ENCODE measurements at regions not wholly inside any gene's neighbourhood (a gene's known extent, or its start where the extent isn't known, plus 50 kb on each side); places are given as distances from the start of the nearest gene placed in this dataset.

DNA sequence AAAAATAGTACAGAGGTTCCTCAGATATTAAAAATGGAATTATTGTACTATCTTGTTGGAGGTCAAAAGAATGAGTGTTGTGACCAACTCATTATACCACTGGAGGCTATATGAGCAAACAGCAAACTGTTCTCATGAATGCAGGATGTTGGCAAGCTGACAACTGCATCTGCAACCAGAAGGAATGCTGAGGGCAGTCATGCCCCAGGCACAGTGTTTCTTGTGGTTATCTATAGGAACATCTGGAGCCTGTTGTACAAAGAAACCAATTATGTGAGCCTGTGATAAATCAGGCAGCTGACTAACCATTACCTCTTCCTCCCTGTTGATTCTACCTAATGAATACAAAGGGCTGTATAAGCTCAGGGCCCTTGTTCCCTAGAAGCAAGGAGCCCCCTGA is 2057.1 kb downstream of the TP53TG3F start:
- DNase-seq, result no peak

- DNase-seq, result no peak
These were observed 2057.6 kb downstream of the TP53TG3F start for GRCh38 chr16:35516971-35517370.

DNA sequence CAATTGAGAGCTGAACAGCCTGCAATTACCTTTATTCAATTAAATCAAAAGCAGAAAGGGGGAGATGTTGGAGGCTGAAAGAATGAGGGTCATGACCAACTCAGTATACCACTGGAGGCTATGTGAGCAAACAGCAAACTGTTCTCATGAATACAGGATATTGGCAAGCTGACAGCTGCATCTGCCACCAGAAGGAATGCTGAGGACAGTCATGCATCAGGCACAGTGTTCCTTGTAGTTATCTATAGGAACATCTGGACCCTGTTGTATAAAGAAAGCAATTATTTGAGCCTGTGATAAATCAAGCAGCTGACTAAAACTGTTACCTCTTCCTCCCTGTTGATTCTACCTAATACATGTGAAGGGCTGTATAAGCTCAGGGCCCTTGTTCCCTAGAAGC is 2064.6 kb downstream of the TP53TG3F start:
- no peak for DNase-seq

- DNase-seq, result no peak
These were observed 2066.7 kb downstream of the TP53TG3F start for GRCh38 chr16:35525979-35526590.

DNA sequence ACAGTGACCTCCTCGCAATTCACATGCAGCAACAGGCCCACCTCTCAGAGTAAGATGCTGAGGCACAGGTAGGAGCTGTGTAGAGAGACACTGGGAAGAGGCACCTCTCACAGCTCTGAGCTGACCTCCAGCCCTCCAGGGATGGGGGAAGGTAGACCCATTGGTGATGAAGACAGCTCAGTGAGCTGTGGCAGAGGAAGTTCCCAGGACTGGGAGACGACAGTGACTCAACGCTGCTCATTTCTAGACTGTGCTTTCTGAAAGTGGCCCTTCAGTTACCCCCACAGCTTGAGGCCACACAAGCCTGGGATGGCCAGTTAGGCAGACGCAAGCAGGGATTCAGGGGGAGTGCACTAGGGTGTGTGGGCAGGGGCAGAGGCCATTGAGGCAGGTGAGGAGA is 2073.2 kb downstream of the TP53TG3F start:
- no peak for DNase-seq

DNA sequence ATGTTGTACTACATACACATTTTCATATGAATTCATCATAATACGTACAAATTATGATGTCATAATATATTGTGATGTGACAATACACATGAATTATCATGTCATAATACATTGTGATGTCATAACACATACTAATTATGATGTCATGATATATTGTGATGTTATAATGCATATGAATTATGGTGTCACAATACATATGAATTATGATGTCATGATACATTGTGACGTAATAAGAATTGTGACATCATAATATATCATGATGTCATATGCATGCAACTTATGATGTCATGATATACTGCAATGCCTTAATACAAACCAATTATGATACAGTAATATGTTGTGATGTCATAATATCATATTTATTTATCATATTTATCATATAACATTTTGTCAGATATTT is 2074.3 kb downstream of the TP53TG3F start:
- DNase-seq, result no peak

GRCh38 chr16:35543486-35543885 is 2084.1 kb downstream of the TP53TG3F start:
- no peak for DNase-seq

DNA sequence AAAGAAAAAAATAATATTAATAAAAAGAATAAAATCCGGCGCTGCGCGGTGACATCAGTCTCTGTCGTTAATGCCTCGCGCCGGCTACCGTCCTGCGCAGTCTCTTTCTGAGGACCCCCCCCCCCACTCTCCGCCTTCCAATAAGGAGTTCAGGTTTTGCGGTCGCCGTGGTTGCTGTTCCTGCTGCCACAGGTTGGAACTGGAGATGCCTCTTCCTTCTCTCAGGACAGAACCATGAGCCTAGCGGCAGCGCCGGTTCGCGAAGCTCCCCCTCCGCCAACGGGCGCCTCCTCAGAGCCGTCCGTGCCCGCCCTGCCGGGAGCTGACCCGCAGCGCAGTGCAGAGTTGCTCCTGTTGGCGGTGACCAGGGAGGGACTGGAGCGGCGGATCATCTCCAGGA is 2093.4 kb downstream of the TP53TG3F start:
- no peak for DNase-seq

GRCh38 chr16:35557731-35558130 is 2098.3 kb downstream of the TP53TG3F start:
- no peak for DNase-seq

DNA sequence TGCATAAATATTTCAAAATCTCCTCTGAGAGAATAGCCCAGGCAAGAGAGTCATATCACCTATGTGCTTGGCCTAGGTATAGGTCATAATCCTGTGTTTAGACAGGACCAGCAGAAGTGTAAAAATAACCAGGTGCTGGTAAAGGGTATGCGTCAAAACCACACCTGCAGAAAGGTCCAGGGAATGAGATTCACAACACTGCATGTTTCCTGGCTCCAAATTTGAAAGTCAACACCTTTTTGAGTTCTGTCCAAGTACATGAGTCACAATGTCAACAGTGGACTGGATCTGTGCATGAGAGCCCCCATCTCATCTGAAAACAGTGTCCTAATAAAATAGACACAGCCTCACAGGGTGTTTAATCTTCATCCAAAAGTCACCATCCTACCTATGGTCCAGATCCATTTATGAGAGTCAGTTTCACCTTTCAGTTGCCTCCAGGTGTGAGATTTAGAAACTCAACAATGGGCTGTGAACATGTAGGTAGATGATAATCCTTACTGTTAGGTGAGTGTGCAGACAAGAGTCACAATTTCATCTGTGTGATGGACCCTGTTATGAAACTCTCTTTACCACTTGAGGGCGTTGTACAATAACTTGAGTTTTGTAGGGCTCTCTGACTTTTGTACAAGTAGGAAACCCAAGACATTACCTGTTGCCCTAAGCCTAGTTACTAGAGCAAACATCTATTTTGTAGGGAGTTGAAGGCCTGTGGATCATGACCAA is 2100.7 kb downstream of the TP53TG3F start:
- DNase-seq, result no peak

GRCh38 chr16:35560637-35560984 is 2101.2 kb downstream of the TP53TG3F start:
- DNase-seq, result no peak

DNA sequence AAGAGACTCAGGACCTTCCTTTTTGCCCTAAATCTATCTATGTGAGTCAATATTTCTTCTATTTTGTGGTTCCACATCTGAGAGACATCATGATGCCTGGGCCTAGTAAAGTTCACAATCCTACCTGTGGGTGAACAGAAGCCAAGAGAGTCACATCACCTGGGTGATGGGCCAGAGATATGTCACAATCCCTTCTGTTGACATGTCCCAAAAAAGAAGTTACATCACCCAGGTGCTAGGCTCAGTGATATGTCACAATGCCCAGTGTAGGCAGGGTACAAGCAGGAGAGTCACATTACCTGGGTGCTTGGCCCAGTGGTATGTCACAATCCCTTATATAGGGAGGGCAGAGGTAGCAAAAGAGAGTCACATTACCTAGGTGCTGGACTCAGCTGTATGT is 2101.9 kb downstream of the TP53TG3F start:
- DNase-seq, result no peak

GRCh38 chr16:35562471-35562870 is 2103.1 kb downstream of the TP53TG3F start:
- DNase-seq, result no peak

- DNase-seq, result no peak
These were observed 2103.5 kb downstream of the TP53TG3F start for GRCh38 chr16:35562919-35563318.

GRCh38 chr16:35564148-35564547 is 2104.7 kb downstream of the TP53TG3F start:
- no peak for DNase-seq

- no peak for DNase-seq
These were observed 2105.5 kb downstream of the TP53TG3F start for GRCh38 chr16:35564889-35565288.

- DNase-seq, result no peak
These were observed 2106.2 kb downstream of the TP53TG3F start for GRCh38 chr16:35565626-35566025.

DNA sequence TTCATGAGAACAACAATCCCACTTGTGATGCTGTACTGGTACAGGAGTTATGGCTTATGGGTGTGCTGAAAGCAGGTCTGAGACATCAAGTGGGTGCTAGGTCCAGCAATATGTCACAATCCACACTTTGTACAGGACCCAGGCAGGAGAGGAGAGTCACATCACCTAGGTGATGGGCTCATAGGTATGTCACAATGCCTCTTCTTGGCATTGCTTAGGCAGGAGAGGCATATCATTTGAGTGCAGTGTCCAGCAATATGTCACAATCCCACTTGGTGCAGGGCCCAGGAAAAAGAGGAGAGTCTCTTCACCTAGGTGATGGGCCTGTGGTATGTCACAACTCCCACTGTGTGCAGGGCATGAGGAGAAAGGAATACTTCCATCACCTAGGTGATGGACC is 2110.0 kb downstream of the TP53TG3F start:
- DNase-seq, result no peak

GRCh38 chr16:35570946-35571345 is 2111.5 kb downstream of the TP53TG3F start:
- DNase-seq, result no peak

GRCh38 chr16:35572186-35572585 is 2112.8 kb downstream of the TP53TG3F start:
- DNase-seq, result no peak

- no peak for DNase-seq
These were observed 2114.0 kb downstream of the TP53TG3F start for GRCh38 chr16:35573407-35573806.

GRCh38 chr16:35574011-35574410 is 2114.6 kb downstream of the TP53TG3F start:
- no peak for DNase-seq

DNA sequence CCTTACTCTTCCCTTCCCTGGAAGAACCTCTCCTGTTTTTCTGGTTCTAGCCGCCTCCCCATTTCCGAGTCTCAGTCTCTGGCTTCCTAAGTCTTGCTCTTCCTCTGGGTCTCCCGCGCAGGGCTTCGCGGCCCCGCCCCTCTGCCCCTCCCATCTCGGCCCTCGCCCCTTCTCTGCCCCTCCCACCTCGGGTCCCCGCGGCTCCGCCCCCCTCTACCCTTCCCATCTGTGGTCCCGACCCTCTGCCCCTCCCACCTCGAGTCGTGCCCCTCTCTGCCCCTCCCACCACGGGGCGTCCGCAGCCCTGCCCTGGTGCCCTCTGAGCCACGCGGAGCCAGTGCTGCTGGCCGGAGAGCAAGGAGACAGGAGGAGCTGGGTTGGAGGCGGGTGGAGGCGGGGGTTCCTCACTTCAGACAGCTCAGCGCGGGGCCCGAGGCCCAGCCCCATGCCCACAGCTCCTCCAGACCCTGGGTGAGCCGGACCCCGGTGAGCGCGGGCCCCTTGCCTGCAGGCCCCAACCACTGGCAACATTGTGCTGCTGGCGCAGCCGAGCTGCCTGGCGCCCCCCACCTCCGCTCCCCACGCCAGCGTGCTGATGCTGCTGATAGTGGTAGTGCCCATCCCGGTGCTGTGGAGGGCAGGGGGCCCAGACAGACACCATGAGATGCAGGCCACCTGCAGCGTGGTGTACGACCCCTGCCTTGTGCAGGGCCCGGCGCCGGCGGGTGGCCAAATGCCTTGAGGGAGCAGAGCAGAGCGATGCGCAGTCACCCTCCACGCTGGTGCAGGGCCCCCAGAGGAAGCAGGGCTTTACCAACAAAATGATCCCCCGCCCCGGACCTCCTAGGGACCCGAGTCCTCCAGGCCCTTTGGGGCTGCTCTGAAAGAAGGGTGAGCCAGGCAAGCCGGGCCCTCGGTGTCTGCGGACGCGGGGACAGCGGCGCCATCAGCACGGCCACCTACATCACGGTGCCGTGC is 2115.3 kb downstream of the TP53TG3F start:
- no peak for DNase-seq

DNA sequence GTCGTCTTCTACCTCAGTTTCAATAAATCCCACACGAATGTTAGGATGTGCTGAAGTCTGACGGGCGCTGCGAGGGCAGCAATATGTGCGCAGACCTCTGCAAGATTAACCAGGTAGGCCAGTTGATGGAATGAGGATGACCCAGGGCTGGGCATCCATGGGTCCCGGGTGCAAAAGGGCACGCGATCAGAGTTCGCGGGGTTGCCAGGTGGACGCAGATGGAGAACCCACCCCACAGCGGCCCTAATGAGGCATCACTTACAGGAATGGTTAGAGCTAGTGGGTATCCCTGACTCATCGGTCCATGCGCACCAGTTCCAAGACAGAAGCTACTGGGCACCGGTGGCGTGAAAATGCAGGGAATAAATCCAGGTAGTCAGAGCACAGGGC is 2116.0 kb downstream of the TP53TG3F start:
- DNase-seq, result no peak
